ENCODE measurements at regions not wholly inside any gene's neighbourhood (a gene's known extent, or its start where the extent isn't known, plus 50 kb on each side); places are given as distances from the start of the nearest gene placed in this dataset.

GRCh38 chr18:24677011-24677410 lies 216.6 kb downstream of the HRH4 start:
- DNase-seq = no peak

- no peak for DNase-seq
These were observed 217.7 kb downstream of the HRH4 start for GRCh38 chr18:24678107-24678506.

- DNase-seq = no peak
These were observed 218.2 kb downstream of the HRH4 start for GRCh38 chr18:24678626-24679025.

- DNase-seq = no peak
These were observed 218.6 kb downstream of the HRH4 start for GRCh38 chr18:24679062-24679461.

- no peak for DNase-seq
These were observed 223.5 kb downstream of the HRH4 start for GRCh38 chr18:24683925-24684324.

- DNase-seq = no peak
These were observed 225.0 kb downstream of the HRH4 start for GRCh38 chr18:24685254-24685959.

GRCh38 chr18:24695168-24695567 lies 234.7 kb downstream of the HRH4 start:
- no peak for DNase-seq

- no peak for DNase-seq
These were observed 241.6 kb downstream of the HRH4 start for GRCh38 chr18:24702001-24702515.

GRCh38 chr18:24703316-24703715 lies 242.9 kb downstream of the HRH4 start:
- no peak for DNase-seq

- DNase-seq = no peak
These were observed 244.7 kb downstream of the HRH4 start for GRCh38 chr18:24704946-24705630.

GRCh38 chr18:24710474-24710873 lies 250.0 kb downstream of the HRH4 start:
- no peak for DNase-seq

GRCh38 chr18:24719791-24720190 lies 259.4 kb downstream of the HRH4 start:
- DNase-seq = no peak

- DNase-seq = no peak
These were observed 261.0 kb downstream of the HRH4 start for GRCh38 chr18:24721388-24721787.

- no peak for DNase-seq
These were observed 265.4 kb downstream of the HRH4 start for GRCh38 chr18:24725644-24726415.

GRCh38 chr18:24726727-24727492 lies 266.5 kb downstream of the HRH4 start:
- peak; percentile 70 for DNase-seq

GRCh38 chr18:24727685-24728084 lies 267.2 kb downstream of the HRH4 start:
- DNase-seq = no peak

- no peak for DNase-seq
These were observed 270.7 kb downstream of the HRH4 start for GRCh38 chr18:24731158-24731557.

- no peak for DNase-seq
These were observed 271.5 kb downstream of the HRH4 start for GRCh38 chr18:24731981-24732380.

- no peak for DNase-seq
These were observed 273.6 kb downstream of the HRH4 start for GRCh38 chr18:24734058-24734457.

- DNase-seq = no peak
These were observed 275.3 kb downstream of the HRH4 start for GRCh38 chr18:24735624-24736231.

GRCh38 chr18:24736662-24737330 lies 276.4 kb downstream of the HRH4 start:
- no peak for DNase-seq

GRCh38 chr18:24740829-24741228 lies 280.4 kb downstream of the HRH4 start:
- no peak for DNase-seq

All from suppressor macrophage treated with lipopolysaccharide for 4 hours (primary cell).